Ovary (tissue), 3 donors: ENCODE measurements at regions not wholly inside any gene's neighbourhood (a gene's known extent, or its start where the extent isn't known, plus 50 kb on each side); places are given as distances from the start of the nearest gene placed in this dataset.

Experiments used
- CTCF ChIP-seq, 3 donors: fragments of 450-650 bp in 2 of 3; fragments of 200-600 bp in 1 of 3; IDR thresholded peaks; one replicate each; pipeline versions ENCODE4 v1.5.1 to v1.8.0; 2016 to 2022; ENCODE audit warnings: antibody characterized with exemption in 3 of 3, mild to moderate bottlenecking in 1 of 3
- EP300 ChIP-seq: sonication (generic); formaldehyde crosslinking; IDR thresholded peaks from one replicate; pipeline ENCODE4 v1.6.1; 2017; ENCODE audit warnings: antibody characterized with exemption
- POLR2A ChIP-seq: fragments of 450-650 bp; IDR thresholded peaks from one replicate; pipeline ENCODE4 v1.6.1; 2017; ENCODE audit warnings: antibody characterized with exemption, mild to moderate bottlenecking, moderate library complexity
- donor health status: DM: no; HTN: no; CAD: no.

- peak in 1 of 3 donors; percentile 25 for TF ChIP-seq CTCF (IDR thresholded peaks at IDR 0.05)
- TF ChIP-seq POLR2A, result no peak
- TF ChIP-seq EP300, result no peak
Observed at GRCh38 chr20:58086763-58087561, 141.5 kb downstream of the ANKRD60 start.
